ENCODE measurements at regions not wholly inside any gene's neighbourhood (a gene's known extent, or its start where the extent isn't known, plus 50 kb on each side); places are given as distances from the start of the nearest gene placed in this dataset.

DNA sequence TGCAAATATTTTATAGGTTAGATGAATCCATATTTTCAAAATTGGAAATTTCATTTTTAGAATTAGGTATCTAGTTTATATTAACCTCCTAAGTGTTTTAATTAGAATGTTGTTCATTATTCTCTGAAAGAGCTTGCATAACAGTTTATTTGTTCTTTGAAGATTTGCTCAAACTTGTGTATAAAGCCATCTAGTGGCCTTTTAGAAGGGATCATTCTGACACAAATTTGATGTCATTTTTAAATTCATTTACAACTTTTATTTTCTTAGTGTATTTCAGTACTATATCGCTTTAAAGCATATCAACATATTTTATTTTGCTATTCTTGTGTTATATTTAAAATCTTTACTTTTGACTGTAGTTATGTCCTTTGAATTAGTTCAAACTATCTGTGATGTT lies 527.0 kb upstream of the NRG3 start:
- Histone ChIP-seq H3K79me2 (ENCODE audit: control insufficient read depth, insufficient read depth, low read length) (no peaks in the 10 kb centered on the region), H3K27me3 (ENCODE audit: control insufficient read depth, insufficient read depth, low read length) (no peaks in the 10 kb centered on the region), H3K4me3 (replicated peaks in 1 of 4; ENCODE audit: control extremely low read depth in 1 of 4, insufficient read depth in 1 of 4, low read depth in 3 of 4, low read length in 4 of 4) (no peak overlapping the region), H3K4me1 (ENCODE audit: control insufficient read depth, extremely low read depth, insufficient read depth, low read length) (no peaks in the 10 kb centered on the region), H3K9ac (ENCODE audit: insufficient read depth, low read length) (no peak overlapping the region), H4K20me1 (ENCODE audit: control insufficient read depth, extremely low read depth, insufficient read depth, low read length) (no peaks in the 10 kb centered on the region), H2AFZ (ENCODE audit: low read length) (no peak overlapping the region), H3K9me3 (ENCODE audit: control insufficient read depth, insufficient read depth, low read depth, low read length) (no peaks in the 10 kb centered on the region), H3K36me3 (ENCODE audit: control insufficient read depth, insufficient read depth, low read length) (no peaks in the 10 kb centered on the region), H3K27ac (ENCODE audit: insufficient read depth, low read length) (no peak overlapping the region), H3K4me2 (ENCODE audit: extremely low read depth, insufficient read depth, low read length) (no peak overlapping the region)
- no peak for DNase-seq (ENCODE audit: low read depth in 2 of 2)
- TF ChIP-seq EZH2 (IDR thresholded peaks at IDR 0.05; ENCODE audit: low read length, missing control alignments) = no peak
- TF ChIP-seq, protein P1, sequence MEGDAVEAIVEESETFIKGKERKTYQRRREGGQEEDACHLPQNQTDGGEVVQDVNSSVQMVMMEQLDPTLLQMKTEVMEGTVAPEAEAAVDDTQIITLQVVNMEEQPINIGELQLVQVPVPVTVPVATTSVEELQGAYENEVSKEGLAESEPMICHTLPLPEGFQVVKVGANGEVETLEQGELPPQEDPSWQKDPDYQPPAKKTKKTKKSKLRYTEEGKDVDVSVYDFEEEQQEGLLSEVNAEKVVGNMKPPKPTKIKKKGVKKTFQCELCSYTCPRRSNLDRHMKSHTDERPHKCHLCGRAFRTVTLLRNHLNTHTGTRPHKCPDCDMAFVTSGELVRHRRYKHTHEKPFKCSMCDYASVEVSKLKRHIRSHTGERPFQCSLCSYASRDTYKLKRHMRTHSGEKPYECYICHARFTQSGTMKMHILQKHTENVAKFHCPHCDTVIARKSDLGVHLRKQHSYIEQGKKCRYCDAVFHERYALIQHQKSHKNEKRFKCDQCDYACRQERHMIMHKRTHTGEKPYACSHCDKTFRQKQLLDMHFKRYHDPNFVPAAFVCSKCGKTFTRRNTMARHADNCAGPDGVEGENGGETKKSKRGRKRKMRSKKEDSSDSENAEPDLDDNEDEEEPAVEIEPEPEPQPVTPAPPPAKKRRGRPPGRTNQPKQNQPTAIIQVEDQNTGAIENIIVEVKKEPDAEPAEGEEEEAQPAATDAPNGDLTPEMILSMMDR (conservative IDR thresholded peaks at IDR 0.05 in 1 of 2, IDR thresholded peaks at IDR 0.05 in 1 of 2; ENCODE audit: low read depth in 1 of 2, low read length in 2 of 2) = no peak

DNA sequence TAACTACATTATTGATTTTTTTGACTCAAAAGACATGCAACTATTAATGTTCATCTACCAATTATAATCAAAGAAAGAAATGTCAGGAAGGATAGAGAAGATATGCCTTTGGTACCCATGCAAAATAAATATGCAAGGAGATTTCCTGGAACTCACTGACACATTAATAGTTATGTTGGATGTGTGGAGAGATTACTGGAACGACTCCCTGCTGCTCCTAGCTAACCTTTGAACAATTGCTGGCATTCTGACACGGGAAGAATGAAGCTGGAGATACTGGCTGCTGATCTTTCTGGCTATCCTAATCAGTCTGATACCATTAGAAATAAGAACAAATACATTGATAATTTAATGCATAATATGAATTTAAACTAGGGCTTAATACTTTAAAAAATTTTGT lies 507.9 kb upstream of the NRG3 start:
- H3K4me1 ChIP-seq (ENCODE audit: control insufficient read depth, extremely low read depth, insufficient read depth, low read length) = no peaks in the 10 kb centered on the region
- no peak overlapping the region for H2AFZ ChIP-seq (ENCODE audit: low read length)
- H3K79me2 ChIP-seq (ENCODE audit: control insufficient read depth, insufficient read depth, low read length) = no peaks in the 10 kb centered on the region
- no peak overlapping the region for H3K9ac ChIP-seq (ENCODE audit: insufficient read depth, low read length)
- no peak overlapping the region for H3K4me2 ChIP-seq (ENCODE audit: extremely low read depth, insufficient read depth, low read length)
- DNase-seq (ENCODE audit: low read depth in 2 of 2) = no peak
- no peaks in the 10 kb centered on the region for H4K20me1 ChIP-seq (ENCODE audit: control insufficient read depth, extremely low read depth, insufficient read depth, low read length)
- TF ChIP-seq EZH2 (IDR thresholded peaks at IDR 0.05; ENCODE audit: low read length, missing control alignments) = no peak
- TF ChIP-seq, protein P1 (conservative IDR thresholded peaks at IDR 0.05 in 1 of 2, IDR thresholded peaks at IDR 0.05 in 1 of 2; ENCODE audit: low read depth in 1 of 2, low read length in 2 of 2) = no peak
- H3K4me3 ChIP-seq (replicated peaks in 1 of 4; ENCODE audit: control extremely low read depth in 1 of 4, insufficient read depth in 1 of 4, low read depth in 3 of 4, low read length in 4 of 4) = no peak overlapping the region
- no peak overlapping the region for H3K27ac ChIP-seq (ENCODE audit: insufficient read depth, low read length)
- H3K36me3 ChIP-seq (ENCODE audit: control insufficient read depth, insufficient read depth, low read length) = no peaks in the 10 kb centered on the region
- no peaks in the 10 kb centered on the region for H3K9me3 ChIP-seq (ENCODE audit: control insufficient read depth, insufficient read depth, low read depth, low read length)
- no peaks in the 10 kb centered on the region for H3K27me3 ChIP-seq (ENCODE audit: control insufficient read depth, insufficient read depth, low read length)

DNA sequence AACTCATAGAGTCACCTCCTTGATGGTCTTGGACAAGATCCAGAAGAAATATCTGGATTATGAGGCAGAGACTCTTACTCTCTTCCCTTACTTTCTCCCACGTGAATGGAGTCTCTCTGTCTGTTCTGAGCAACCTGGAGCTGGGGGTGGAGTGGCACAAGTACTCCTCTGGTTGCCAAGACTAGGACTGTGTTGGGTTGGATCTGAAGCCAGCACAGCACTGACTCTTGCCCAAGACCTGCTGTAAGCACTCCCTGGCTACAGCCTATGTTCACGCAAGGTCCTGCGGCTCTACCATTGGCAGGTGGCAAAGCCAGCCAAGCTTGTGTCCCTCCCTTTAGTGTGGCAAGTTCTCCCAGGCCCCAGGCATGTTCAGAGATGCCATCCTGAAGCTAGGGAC lies 488.2 kb upstream of the NRG3 start:
- TF ChIP-seq, protein P1 (conservative IDR thresholded peaks at IDR 0.05 in 1 of 2, IDR thresholded peaks at IDR 0.05 in 1 of 2; ENCODE audit: low read depth in 1 of 2, low read length in 2 of 2) = no peak
- TF ChIP-seq EZH2 (IDR thresholded peaks at IDR 0.05; ENCODE audit: low read length, missing control alignments) = no peak
- H3K9me3 ChIP-seq (ENCODE audit: control insufficient read depth, insufficient read depth, low read depth, low read length) = no peaks in the 10 kb centered on the region
- DNase-seq (ENCODE audit: low read depth in 2 of 2) = no peak

More for the DNA sequence above, 488.2 kb upstream of the NRG3 start:
- no peaks in the 10 kb centered on the region for H3K4me1 ChIP-seq (ENCODE audit: control insufficient read depth, extremely low read depth, insufficient read depth, low read length)
- H3K4me3 ChIP-seq (replicated peaks in 1 of 4; ENCODE audit: control extremely low read depth in 1 of 4, insufficient read depth in 1 of 4, low read depth in 3 of 4, low read length in 4 of 4) = no peak overlapping the region
- no peak overlapping the region for H3K4me2 ChIP-seq (ENCODE audit: extremely low read depth, insufficient read depth, low read length)
- no peaks in the 10 kb centered on the region for H3K36me3 ChIP-seq (ENCODE audit: control insufficient read depth, insufficient read depth, low read length)
- H2AFZ ChIP-seq (ENCODE audit: low read length) = no peak overlapping the region
- H4K20me1 ChIP-seq (ENCODE audit: control insufficient read depth, extremely low read depth, insufficient read depth, low read length) = no peaks in the 10 kb centered on the region
- no peaks in the 10 kb centered on the region for H3K79me2 ChIP-seq (ENCODE audit: control insufficient read depth, insufficient read depth, low read length)
- no peak overlapping the region for H3K27ac ChIP-seq (ENCODE audit: insufficient read depth, low read length)
- H3K9ac ChIP-seq (ENCODE audit: insufficient read depth, low read length) = no peak overlapping the region
- no peaks in the 10 kb centered on the region for H3K27me3 ChIP-seq (ENCODE audit: control insufficient read depth, insufficient read depth, low read length)

Data from fibroblast of lung (primary cell).